HEK293T (cell line): ENCODE measurements at regions not wholly inside any gene's neighbourhood (a gene's known extent, or its start where the extent isn't known, plus 50 kb on each side); places are given as distances from the start of the nearest gene placed in this dataset.

Experiments
- BHLHE40 ChIP-seq: fragments of 450-650 bp; IDR thresholded peaks from 2 replicates; pipeline ENCODE4 v1.6.1; 2016; ENCODE audit warnings: mild to moderate bottlenecking, moderate library complexity, borderline replicate concordance
- FOXA1 ChIP-seq: fragments of 450-650 bp; IDR thresholded peaks from 2 replicates; pipeline ENCODE4 v1.6.1; 2016; ENCODE audit warnings: mild to moderate bottlenecking
- FOXK2 ChIP-seq: fragments of 450-650 bp; IDR thresholded peaks from 2 replicates; pipeline ENCODE4 v1.6.1; 2016; ENCODE audit warnings: mild to moderate bottlenecking
- FOXM1 ChIP-seq: fragments of 450-650 bp; IDR thresholded peaks from 2 replicates; pipeline ENCODE4 v1.6.1; 2017; ENCODE audit warnings: mild to moderate bottlenecking, borderline replicate concordance
- SP1 ChIP-seq: fragments of 450-650 bp; IDR thresholded peaks from 2 replicates; pipeline ENCODE4 v1.6.1; 2017
- TARDBP ChIP-seq: fragments of 450-650 bp; IDR thresholded peaks from 2 replicates; pipeline ENCODE4 v1.6.1; 2016
- ZNF384 ChIP-seq: fragments of 450-650 bp; IDR thresholded peaks from 2 replicates; pipeline ENCODE4 v1.6.1; 2016

GRCh38 chr2:126798276-126799140, 100.2 kb upstream of the TEX51 start:
- TF ChIP-seq FOXK2 (no peak), SP1 (no peak), FOXM1 (no peak), FOXA1 (no peak), ZNF384 (no peak), TARDBP (no peak), BHLHE40 (no peak)
